HG03066 (cell line): ENCODE measurements at regions not wholly inside any gene's neighbourhood (a gene's known extent, or its start where the extent isn't known, plus 50 kb on each side); places are given as distances from the start of the nearest gene placed in this dataset.

Experiments
- ATAC-seq: cut with Tn5 transposase; IDR thresholded peaks from one replicate; pipeline ENCODE4 v1.9.1; 2021; ENCODE audit warnings: low read depth; ENCODE audit not compliant: unreplicated experiment

DNA sequence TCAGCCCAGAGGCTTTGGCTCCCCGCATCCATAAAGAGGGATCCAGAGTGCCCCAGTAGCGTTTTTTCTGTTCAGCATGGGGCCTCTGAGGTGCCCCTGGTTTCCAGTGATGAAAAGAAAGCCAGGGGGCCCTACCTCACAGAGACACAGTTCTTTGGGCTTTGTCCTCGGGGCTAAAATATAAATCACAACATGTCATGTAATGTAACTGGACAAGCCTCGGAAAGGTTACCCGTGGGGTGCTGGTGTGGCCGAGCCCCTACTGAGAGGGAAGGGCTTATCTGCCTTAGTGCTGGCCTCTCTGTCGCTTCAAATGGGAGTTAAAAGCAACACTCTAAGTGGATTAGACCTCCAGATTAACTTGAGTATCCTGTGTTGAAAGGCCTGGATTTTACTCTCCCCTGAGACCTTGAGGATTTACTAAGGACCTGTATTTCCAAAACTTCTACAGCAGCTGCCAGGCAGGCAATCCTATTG lies 251.6 kb upstream of the APCDD1 start:
- ATAC-seq = no peak

DNA sequence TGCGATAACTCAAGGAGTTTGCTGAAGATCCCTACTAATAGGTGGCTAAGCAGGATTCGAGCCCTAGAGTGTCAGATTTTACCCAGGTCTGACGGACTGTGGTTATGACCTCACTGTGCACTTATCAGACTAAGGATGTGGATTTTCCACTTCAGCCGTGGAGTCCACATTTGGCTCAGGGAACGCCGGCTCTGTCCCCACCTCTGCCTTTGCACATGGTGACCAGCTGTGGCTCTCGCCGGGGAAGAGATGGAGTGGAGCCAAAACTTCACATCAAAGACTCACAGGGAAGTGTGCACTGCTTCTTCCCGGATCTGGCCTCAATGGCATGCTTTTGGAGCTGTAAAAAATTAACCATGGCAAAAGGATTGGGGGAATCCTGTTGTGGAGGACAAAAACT lies 249.3 kb upstream of the APCDD1 start:
- ATAC-seq = no peak

DNA sequence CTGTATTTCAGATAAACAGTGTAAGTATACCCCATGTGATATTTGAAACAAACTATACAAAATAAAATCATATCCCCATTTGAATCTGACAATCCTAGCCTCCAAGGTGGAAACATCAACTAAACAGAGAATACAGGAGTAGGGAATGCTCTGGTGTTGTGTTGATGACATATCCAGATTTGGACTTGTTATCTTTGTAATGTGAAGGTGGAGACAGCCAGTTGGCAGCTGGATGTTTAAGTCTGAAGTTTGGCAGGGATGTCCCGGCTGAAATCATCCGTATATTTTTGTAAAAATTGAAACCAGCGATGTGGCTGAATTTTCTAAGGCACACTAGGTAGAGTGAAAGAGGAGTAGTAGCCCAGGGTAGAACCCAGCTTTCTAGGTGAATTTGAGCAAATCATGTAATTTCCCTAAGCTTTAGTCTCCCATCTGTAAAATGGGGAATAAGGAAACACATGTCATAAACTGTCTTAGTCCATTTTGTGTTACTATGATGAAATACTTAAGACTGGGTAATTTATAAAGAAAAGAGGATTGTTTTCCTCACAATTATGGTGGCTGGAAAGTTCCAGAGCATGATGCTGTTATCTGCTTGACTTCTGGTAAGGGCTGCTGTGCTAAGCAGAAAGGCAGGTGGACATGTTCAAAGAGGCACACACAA lies 246.6 kb upstream of the APCDD1 start:
- no peak for ATAC-seq

- ATAC-seq = no peak
Observed at GRCh38 chr18:10209302-10209701, 245.1 kb upstream of the APCDD1 start.

GRCh38 chr18:10210057-10210633 lies 244.3 kb upstream of the APCDD1 start:
- no peak for ATAC-seq

- ATAC-seq = peak; percentile 70
Observed at GRCh38 chr18:10213526-10213925, 240.9 kb upstream of the APCDD1 start.

GRCh38 chr18:10215446-10215845 lies 239.0 kb upstream of the APCDD1 start:
- ATAC-seq = no peak

DNA sequence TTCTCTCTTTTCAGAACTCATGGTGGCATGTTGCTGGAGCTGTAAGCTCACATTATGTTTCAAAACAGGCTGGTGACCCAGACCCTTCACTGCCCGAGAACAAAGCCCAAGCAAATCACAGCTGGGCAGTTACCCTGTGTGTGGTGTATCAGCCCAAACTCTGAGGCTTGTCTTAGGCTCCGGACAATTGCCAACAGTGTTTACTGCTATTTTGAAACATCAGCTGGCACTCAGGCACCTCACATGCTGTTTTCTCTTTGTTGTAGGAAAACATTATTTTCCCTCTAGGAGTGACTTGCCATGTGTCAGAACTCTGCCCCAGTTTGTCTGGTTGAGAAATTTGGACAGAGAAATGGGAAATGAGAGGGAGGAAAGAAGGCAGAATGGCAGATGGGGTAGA lies 237.6 kb upstream of the APCDD1 start:
- no peak for ATAC-seq

- no peak for ATAC-seq
Observed at GRCh38 chr18:10217211-10217610, 237.2 kb upstream of the APCDD1 start.

- no peak for ATAC-seq
Observed at GRCh38 chr18:10225300-10225699, 229.1 kb upstream of the APCDD1 start.

DNA sequence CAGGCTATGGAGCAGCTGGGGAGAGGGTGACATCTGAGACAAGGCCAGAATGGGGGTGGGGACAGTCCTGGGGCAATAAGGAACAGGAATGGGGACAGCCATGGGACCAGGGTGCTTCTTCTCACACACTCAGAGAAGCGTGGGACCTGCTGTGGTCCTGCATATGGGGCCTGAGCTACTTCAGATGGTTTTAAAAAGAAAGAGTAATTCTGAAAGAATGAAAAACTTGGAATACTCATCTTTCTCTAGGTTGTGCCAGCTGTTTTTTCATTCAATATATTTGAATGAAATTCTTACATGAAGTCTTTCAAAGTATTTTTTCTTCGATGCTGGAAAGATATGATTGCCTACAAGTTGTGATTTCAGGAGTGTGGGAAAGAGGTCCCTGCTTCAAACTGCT lies 227.5 kb upstream of the APCDD1 start:
- no peak for ATAC-seq

DNA sequence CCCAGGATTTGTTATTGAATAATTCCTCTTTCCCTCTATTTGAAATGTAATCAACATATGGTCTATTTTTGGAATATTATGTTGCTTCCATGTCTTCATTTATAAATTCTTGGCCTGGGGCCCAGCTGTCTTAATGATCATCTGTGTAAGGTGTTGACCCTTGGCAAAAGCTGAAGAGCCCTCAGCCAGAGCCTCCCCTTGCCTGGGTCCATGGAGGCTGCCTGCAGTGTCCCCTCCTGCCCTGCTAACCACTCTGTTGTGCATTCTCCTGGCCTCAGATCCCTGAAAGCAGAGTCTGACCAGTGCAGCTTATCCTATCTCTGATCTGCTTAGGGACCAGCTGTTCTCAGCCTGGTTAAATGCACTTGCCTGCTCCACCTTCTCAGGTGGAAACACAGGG lies 226.1 kb upstream of the APCDD1 start:
- no peak for ATAC-seq

DNA sequence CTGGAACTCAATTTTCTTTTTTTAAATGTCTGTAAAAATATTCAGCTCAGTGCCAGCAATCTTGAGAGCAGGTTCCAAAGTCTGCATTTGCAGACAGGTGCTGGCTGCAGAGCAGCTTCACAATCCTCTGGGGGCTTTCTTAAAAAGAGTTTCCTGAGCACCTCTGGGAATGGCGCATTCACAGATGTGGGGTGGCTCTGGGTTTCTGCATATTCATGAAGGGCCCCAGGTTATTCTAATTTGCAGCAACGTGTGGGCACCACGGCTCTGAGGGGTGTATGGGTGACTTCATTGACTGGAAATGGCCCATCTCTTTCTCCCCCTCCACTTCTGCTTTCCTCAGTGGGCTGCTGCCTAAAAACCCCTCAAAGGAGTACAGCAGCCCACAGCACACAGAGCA lies 225.0 kb upstream of the APCDD1 start:
- ATAC-seq = no peak

GRCh38 chr18:10230072-10230471 lies 224.4 kb upstream of the APCDD1 start:
- ATAC-seq = no peak

GRCh38 chr18:10231220-10231619 lies 223.2 kb upstream of the APCDD1 start:
- no peak for ATAC-seq

- ATAC-seq = no peak
Observed at GRCh38 chr18:10232062-10232461, 222.4 kb upstream of the APCDD1 start.

- no peak for ATAC-seq
Observed at GRCh38 chr18:10233082-10233875, 221.2 kb upstream of the APCDD1 start.

DNA sequence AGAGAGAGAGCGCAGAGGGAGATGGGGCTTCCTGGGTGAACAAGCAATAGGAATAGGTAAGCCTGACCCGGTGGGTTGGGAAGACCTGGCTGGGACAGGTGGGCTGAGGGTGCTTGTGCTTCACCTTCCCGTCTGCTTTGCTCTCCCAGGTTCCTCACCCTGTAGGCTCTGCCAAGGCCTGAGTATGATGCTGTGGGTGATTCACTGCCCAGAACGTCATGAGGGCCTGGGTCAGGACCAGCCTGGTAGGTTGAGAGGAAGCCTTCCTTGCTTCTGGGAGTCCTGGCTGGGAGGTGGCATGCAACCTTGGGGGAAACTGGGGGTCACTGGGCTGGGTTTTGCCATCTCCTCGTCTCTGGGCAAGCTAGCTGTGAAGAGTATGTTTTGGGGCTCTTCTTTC lies 220.2 kb upstream of the APCDD1 start:
- no peak for ATAC-seq

DNA sequence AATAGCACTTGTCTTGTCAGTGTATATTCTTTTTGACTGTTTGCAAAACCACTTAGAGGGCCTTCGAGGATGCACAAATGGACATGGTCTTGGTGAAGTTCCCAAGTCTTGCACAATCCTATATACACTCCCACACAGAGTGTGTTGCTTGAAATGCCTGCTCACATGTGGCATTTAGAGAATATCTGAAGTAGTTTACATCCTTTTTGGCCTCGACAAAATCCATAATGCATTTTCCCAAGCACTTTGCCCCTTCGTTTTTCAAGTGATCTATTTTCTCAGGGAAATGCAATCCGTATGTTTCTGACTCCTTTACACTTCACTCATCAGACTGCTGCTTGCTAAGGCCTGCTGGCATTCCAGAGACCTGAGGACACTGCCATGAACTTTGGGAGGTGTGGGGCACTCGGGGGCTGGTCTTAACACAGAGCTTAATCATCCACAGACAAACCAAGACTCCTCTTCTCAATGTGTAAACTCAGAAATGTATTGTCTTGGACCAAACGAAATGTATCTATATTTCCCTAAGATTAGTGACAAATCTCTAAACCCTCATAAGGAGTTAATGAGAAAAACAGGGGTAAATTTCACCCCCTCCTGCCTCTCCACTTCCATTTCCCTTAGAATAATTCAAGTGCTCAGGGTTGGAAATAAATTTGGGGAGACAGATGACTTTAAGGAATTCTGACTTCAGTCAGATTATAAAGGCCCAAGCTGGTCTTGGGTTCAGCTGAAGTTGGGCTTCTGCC lies 219.3 kb upstream of the APCDD1 start:
- no peak for ATAC-seq

GRCh38 chr18:10235661-10235952 lies 218.8 kb upstream of the APCDD1 start:
- ATAC-seq = no peak

DNA sequence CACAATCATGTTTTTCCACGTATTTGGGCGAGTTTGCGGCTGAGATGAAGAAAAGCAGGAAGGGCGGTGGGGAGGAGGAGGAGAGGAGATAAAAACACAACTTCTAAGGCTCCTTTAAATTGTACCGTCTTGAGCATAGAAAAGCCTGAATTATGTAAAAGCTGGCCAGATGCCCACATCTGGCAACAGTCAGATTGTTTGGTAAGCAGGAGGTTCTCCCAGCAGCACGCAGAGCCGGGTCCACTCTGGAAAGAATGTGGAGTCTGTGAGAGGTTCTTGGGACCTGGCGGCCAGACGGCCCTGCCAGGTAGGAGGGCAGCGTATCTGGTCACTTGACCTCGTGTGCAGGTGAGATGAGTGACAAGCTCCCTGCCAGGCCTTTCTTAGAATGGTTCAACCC lies 215.3 kb upstream of the APCDD1 start:
- no peak for ATAC-seq
